HG02642 (cell line): ENCODE measurements at regions not wholly inside any gene's neighbourhood (a gene's known extent, or its start where the extent isn't known, plus 50 kb on each side); places are given as distances from the start of the nearest gene placed in this dataset.

Experiments
- ATAC-seq: cut with Tn5 transposase; IDR thresholded peaks from one replicate; pipeline ENCODE4 v1.9.1; 2021; ENCODE audit warnings: mild to moderate bottlenecking; ENCODE audit not compliant: unreplicated experiment, poor library complexity

- no peak for ATAC-seq
These were observed 253.7 kb downstream of the ATXN7L3B start for GRCh38 chr12:74791365-74791764.

- ATAC-seq = no peak
These were observed 256.9 kb downstream of the ATXN7L3B start for GRCh38 chr12:74794522-74794921.

GRCh38 chr12:74801625-74802024 lies 264.0 kb downstream of the ATXN7L3B start:
- no peak for ATAC-seq

- ATAC-seq = no peak
These were observed 279.0 kb downstream of the ATXN7L3B start for GRCh38 chr12:74816398-74817175.

GRCh38 chr12:74817499-74817898 lies 279.9 kb downstream of the ATXN7L3B start:
- no peak for ATAC-seq

- no peak for ATAC-seq
These were observed 280.8 kb downstream of the ATXN7L3B start for GRCh38 chr12:74818412-74818811.

GRCh38 chr12:74820324-74820723 lies 282.7 kb downstream of the ATXN7L3B start:
- no peak for ATAC-seq

GRCh38 chr12:74836567-74836966 lies 298.9 kb downstream of the ATXN7L3B start:
- no peak for ATAC-seq

GRCh38 chr12:74846116-74846515 lies 308.5 kb downstream of the ATXN7L3B start:
- ATAC-seq = no peak

- no peak for ATAC-seq
These were observed 309.5 kb downstream of the ATXN7L3B start for GRCh38 chr12:74847169-74847568.

GRCh38 chr12:74848006-74848405 lies 310.4 kb downstream of the ATXN7L3B start:
- ATAC-seq = no peak

GRCh38 chr12:74849801-74850200 lies 312.2 kb downstream of the ATXN7L3B start:
- ATAC-seq = no peak

GRCh38 chr12:74871817-74872216 lies 334.2 kb downstream of the ATXN7L3B start:
- no peak for ATAC-seq

GRCh38 chr12:74885775-74886174 lies 323.9 kb downstream of the KCNC2 start:
- ATAC-seq = no peak

GRCh38 chr12:74889073-74889472 lies 320.6 kb downstream of the KCNC2 start:
- no peak for ATAC-seq

GRCh38 chr12:74889563-74890236 lies 319.9 kb downstream of the KCNC2 start:
- peak; percentile 49 for ATAC-seq

GRCh38 chr12:74890237-74890599 lies 319.4 kb downstream of the KCNC2 start:
- ATAC-seq = peak; percentile 87

GRCh38 chr12:74891083-74891668 lies 318.5 kb downstream of the KCNC2 start:
- no peak for ATAC-seq

GRCh38 chr12:74892057-74892633 lies 317.5 kb downstream of the KCNC2 start:
- no peak for ATAC-seq

- ATAC-seq = no peak
These were observed 313.5 kb downstream of the KCNC2 start for GRCh38 chr12:74896186-74896585.
